Ramos (cell line): ENCODE measurements at regions not wholly inside any gene's neighbourhood (a gene's known extent, or its start where the extent isn't known, plus 50 kb on each side); places are given as distances from the start of the nearest gene placed in this dataset.

Source experiments
- in situ Hi-C: fragments of 300-500 bp; cut with MboI; formaldehyde crosslinking; loops from one replicate; pipeline ENCODE4 v1.14.3; 2022; ENCODE audit warnings: low sequenced_read_pairs; ENCODE audit not compliant: unreplicated experiment

- in situ Hi-C loops, result no loop called here
Observed at GRCh38 chr3:72421126-72421525, 427.1 kb downstream of the SHQ1 start.

- in situ Hi-C loops, result no loop called here
Observed at GRCh38 chr3:72418856-72419255, 429.4 kb downstream of the SHQ1 start.

- in situ Hi-C loops, result no loop called here
Observed at GRCh38 chr3:72418244-72418643, 430.0 kb downstream of the SHQ1 start.

- in situ Hi-C loops, result no loop called here
Observed at GRCh38 chr3:72414481-72415016, 433.7 kb downstream of the SHQ1 start.

- in situ Hi-C loops, result no loop called here
Observed at GRCh38 chr3:72413228-72413627, 435.0 kb downstream of the SHQ1 start.

GRCh38 chr3:72412340-72412956, 435.8 kb downstream of the SHQ1 start:
- in situ Hi-C loops, result no loop called here

- in situ Hi-C loops, result no loop called here
Observed at GRCh38 chr3:72411843-72412242, 436.4 kb downstream of the SHQ1 start.

- in situ Hi-C loops, result no loop called here
Observed at GRCh38 chr3:72411126-72411525, 437.1 kb downstream of the SHQ1 start.

- in situ Hi-C loops, result no loop called here
Observed at GRCh38 chr3:72408983-72409779, 439.1 kb downstream of the SHQ1 start.

- in situ Hi-C loops, result no loop called here
Observed at GRCh38 chr3:72407766-72408165, 440.5 kb downstream of the SHQ1 start.

- in situ Hi-C loops, result no loop called here
Observed at GRCh38 chr3:72405943-72406566, 442.2 kb downstream of the SHQ1 start.

- in situ Hi-C loops, result no loop called here
Observed at GRCh38 chr3:72401005-72401545, 447.2 kb downstream of the SHQ1 start.

GRCh38 chr3:72398781-72399180, 449.5 kb downstream of the SHQ1 start:
- in situ Hi-C loops, result no loop called here

- in situ Hi-C loops, result no loop called here
Observed at GRCh38 chr3:72397586-72397985, 450.7 kb downstream of the SHQ1 start.

- in situ Hi-C loops, result no loop called here
Observed at GRCh38 chr3:72396899-72397298, 451.3 kb downstream of the SHQ1 start.

GRCh38 chr3:72395776-72396311, 452.4 kb downstream of the SHQ1 start:
- in situ Hi-C loops, result no loop called here

- in situ Hi-C loops, result no loop called here
Observed at GRCh38 chr3:72393455-72393854, 454.8 kb downstream of the SHQ1 start.

GRCh38 chr3:72391659-72392058, 456.6 kb downstream of the SHQ1 start:
- in situ Hi-C loops, result no loop called here

- in situ Hi-C loops, result no loop called here
Observed at GRCh38 chr3:72390841-72391240, 457.4 kb downstream of the SHQ1 start.

- in situ Hi-C loops, result no loop called here
Observed at GRCh38 chr3:72388644-72389043, 459.6 kb downstream of the SHQ1 start.

- in situ Hi-C loops, result no loop called here
Observed at GRCh38 chr3:72388117-72388516, 460.1 kb downstream of the SHQ1 start.
